ENCODE measurements at regions not wholly inside any gene's neighbourhood (a gene's known extent, or its start where the extent isn't known, plus 50 kb on each side); places are given as distances from the start of the nearest gene placed in this dataset.
A peak's percentile ranks its signal among the peaks of the same experiment; 100 is the strongest.

- ATAC-seq (ENCODE audit: low read depth in 2 of 2) (no peak), DNase-seq (no peak)
- Mint-ChIP-seq H3K27ac (no peak overlapping the region), H3K36me3 (peaks cover 0 to 4% of the 10 kb centered on the region in 2 donors), H3K4me1 (peaks cover 6 to 17% (median 13%) of the 10 kb centered on the region in 3 donors), H3K27me3 (peaks cover 0 to 6% (median 0%) of the 10 kb centered on the region in 3 donors), H3K4me3 (no peak overlapping the region), H3K9me3 (peaks cover 0 to under 1% (median 0%) of the 10 kb centered on the region in 7 donors)
Measured at GRCh38 chr4:15343000-15343399, 84.8 kb upstream of the C1QTNF7 start.

GRCh38 chr4:15343581-15343980 is 84.3 kb upstream of the C1QTNF7 start:
- no peak overlapping the region for H3K27ac Mint-ChIP-seq
- no peaks in the 10 kb centered on the region for H3K9me3 Mint-ChIP-seq
- H3K36me3 Mint-ChIP-seq = peaks cover 0 to 4% of the 10 kb centered on the region in 2 donors

GRCh38 chr4:15344041-15344440 is 83.8 kb upstream of the C1QTNF7 start:
- DNase-seq (no peak), ATAC-seq (ENCODE audit: low read depth in 2 of 2) (no peak)
- Mint-ChIP-seq H3K36me3 (peaks cover 0 to 4% of the 10 kb centered on the region in 2 donors), H3K4me1 (peaks cover 7 to 17% (median 14%) of the 10 kb centered on the region in 3 donors), H3K9me3 (no peaks in the 10 kb centered on the region), H3K27ac (peak overlapping the region in 1 of 6 donors; percentile 13), H3K4me3 (no peak overlapping the region), H3K27me3 (peaks cover 0 to 6% (median 0%) of the 10 kb centered on the region in 3 donors)

More at GRCh38 chr4:15343581-15343980, 84.3 kb upstream of the C1QTNF7 start:
- H3K27me3 Mint-ChIP-seq = peaks cover 0 to 6% (median 0%) of the 10 kb centered on the region in 3 donors
- no peak overlapping the region for H3K4me3 Mint-ChIP-seq
- no peak for ATAC-seq (ENCODE audit: low read depth in 2 of 2)
- H3K4me1 Mint-ChIP-seq = peaks cover 6 to 15% (median 13%) of the 10 kb centered on the region in 3 donors
- no peak for DNase-seq

- peak overlapping the region; percentile 6 to 89 (median 24) for H3K27ac Mint-ChIP-seq
Measured at GRCh38 chr4:15345134-15345533, 82.7 kb upstream of the C1QTNF7 start.

GRCh38 chr4:15348236-15348635 is 79.6 kb upstream of the C1QTNF7 start:
- H3K9me3 Mint-ChIP-seq = no peaks in the 10 kb centered on the region
- DNase-seq = no peak
- H3K27ac Mint-ChIP-seq = peak overlapping the region in 1 of 6 donors; percentile 35
- peaks cover 0 to 4% of the 10 kb centered on the region in 2 donors for H3K36me3 Mint-ChIP-seq
- H3K4me3 Mint-ChIP-seq = no peak overlapping the region
- H3K4me1 Mint-ChIP-seq = peaks cover 19 to 43% (median 22%) of the 10 kb centered on the region in 3 donors
- H3K27me3 Mint-ChIP-seq = no peaks in the 10 kb centered on the region
- ATAC-seq (ENCODE audit: low read depth in 2 of 2) = no peak

More at GRCh38 chr4:15345134-15345533, 82.7 kb upstream of the C1QTNF7 start:
- Mint-ChIP-seq H3K36me3 (peaks cover 0 to 4% of the 10 kb centered on the region in 2 donors), H3K9me3 (no peaks in the 10 kb centered on the region), H3K4me3 (peak overlapping the region in 2 of 8 donors; percentile 5 to 41), H3K4me1 (peaks cover 16 to 28% (median 22%) of the 10 kb centered on the region in 3 donors), H3K27me3 (no peaks in the 10 kb centered on the region)
- DNase-seq (no peak), ATAC-seq (ENCODE audit: low read depth in 2 of 2) (no peak)

GRCh38 chr4:15348695-15349094 is 79.1 kb upstream of the C1QTNF7 start:
- Mint-ChIP-seq H3K4me3 (no peak overlapping the region), H3K27me3 (no peaks in the 10 kb centered on the region), H3K9me3 (no peaks in the 10 kb centered on the region), H3K4me1 (peaks cover 19 to 43% (median 22%) of the 10 kb centered on the region in 3 donors), H3K36me3 (peaks cover 0 to 4% of the 10 kb centered on the region in 2 donors), H3K27ac (peak overlapping the region in 2 of 6 donors; percentile 35 to 40)
- DNase-seq (no peak), ATAC-seq (ENCODE audit: low read depth in 2 of 2) (no peak)

GRCh38 chr4:15349531-15349935 is 78.3 kb upstream of the C1QTNF7 start:
- H3K4me3 Mint-ChIP-seq = peak overlapping the region in 3 of 8 donors; percentile 20 to 68 (median 23)
- no peak for DNase-seq
- H3K4me1 Mint-ChIP-seq = peaks cover 19 to 42% (median 20%) of the 10 kb centered on the region in 3 donors
- H3K36me3 Mint-ChIP-seq = peaks cover 0 to 4% of the 10 kb centered on the region in 2 donors
- peak; percentile 35 to 78 for ATAC-seq (ENCODE audit: low read depth in 2 of 2)
- H3K27ac Mint-ChIP-seq = peak overlapping the region in 5 of 6 donors; percentile 1 to 91 (median 69)
- H3K9me3 Mint-ChIP-seq = no peaks in the 10 kb centered on the region
- H3K27me3 Mint-ChIP-seq = no peaks in the 10 kb centered on the region

DNA sequence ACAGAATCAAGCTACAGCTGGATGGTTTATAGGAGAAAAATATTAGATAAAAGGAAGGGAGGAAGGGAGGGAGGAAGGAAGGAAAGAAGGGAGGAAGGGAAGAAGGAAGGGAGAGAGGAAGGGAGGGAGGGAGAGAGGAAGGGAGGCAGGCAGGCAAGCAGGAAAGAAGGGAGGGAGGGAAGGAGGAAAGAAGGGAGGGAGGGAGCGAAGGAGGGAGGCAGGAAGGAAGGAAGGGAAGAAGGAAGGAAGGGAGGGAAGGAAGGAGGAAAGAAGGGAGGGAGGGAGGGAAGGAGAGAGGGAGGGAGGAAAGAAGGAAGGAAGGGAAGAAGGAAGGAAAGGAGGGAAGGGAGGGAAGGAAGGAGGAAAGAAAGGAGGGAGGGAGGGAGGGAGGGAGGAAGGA is 77.9 kb upstream of the C1QTNF7 start:
- no peaks in the 10 kb centered on the region for H3K27me3 Mint-ChIP-seq
- H3K27ac Mint-ChIP-seq = peak overlapping the region in 5 of 6 donors; percentile 1 to 91 (median 69)
- ATAC-seq (ENCODE audit: low read depth in 2 of 2) = no peak
- H3K4me3 Mint-ChIP-seq = peak overlapping the region in 2 of 8 donors; percentile 23 to 68
- H3K9me3 Mint-ChIP-seq = no peaks in the 10 kb centered on the region
- no peak for DNase-seq
- peaks cover 20 to 40% (median 21%) of the 10 kb centered on the region in 3 donors for H3K4me1 Mint-ChIP-seq
- peaks cover 0 to 4% of the 10 kb centered on the region in 2 donors for H3K36me3 Mint-ChIP-seq

- DNase-seq (no peak), ATAC-seq (ENCODE audit: low read depth in 2 of 2) (no peak)
- Mint-ChIP-seq H3K4me1 (peaks cover 17 to 36% (median 19%) of the 10 kb centered on the region in 3 donors), H3K36me3 (no peaks in the 10 kb centered on the region), H3K27me3 (no peaks in the 10 kb centered on the region), H3K27ac (peak overlapping the region in 1 of 6 donors; percentile 20), H3K4me3 (no peak overlapping the region), H3K9me3 (peaks cover 0 to 8% (median 0%) of the 10 kb centered on the region in 7 donors)
Measured at GRCh38 chr4:15352524-15352923, 75.3 kb upstream of the C1QTNF7 start.

DNA sequence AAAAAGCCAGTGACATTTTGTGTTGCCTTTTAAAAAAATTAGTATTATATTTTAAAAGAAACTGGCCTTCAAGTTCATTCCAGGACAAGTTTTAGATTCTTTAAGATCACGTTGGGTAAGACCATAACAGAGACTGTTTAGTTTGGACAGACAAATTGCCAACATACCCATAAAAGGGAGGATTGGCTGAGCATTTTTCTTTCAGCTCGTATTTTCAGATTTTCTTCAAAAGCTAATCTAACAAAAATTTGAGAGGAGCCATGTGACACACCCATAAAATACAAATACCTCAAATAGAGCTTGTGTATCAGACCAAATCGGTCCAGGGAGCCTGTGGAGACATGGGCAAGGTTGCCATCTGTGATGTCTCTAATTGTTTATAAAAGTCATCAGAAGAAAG is 74.6 kb upstream of the C1QTNF7 start:
- Mint-ChIP-seq H3K4me1 (peaks cover 17 to 36% (median 19%) of the 10 kb centered on the region in 3 donors), H3K36me3 (no peaks in the 10 kb centered on the region), H3K9me3 (peaks cover 0 to 8% (median 0%) of the 10 kb centered on the region in 7 donors), H3K27ac (peak overlapping the region in 1 of 6 donors; percentile 81), H3K4me3 (peak overlapping the region in 1 of 8 donors; percentile 48), H3K27me3 (no peaks in the 10 kb centered on the region)
- no peak for DNase-seq
- no peak for ATAC-seq (ENCODE audit: low read depth in 2 of 2)

DNA sequence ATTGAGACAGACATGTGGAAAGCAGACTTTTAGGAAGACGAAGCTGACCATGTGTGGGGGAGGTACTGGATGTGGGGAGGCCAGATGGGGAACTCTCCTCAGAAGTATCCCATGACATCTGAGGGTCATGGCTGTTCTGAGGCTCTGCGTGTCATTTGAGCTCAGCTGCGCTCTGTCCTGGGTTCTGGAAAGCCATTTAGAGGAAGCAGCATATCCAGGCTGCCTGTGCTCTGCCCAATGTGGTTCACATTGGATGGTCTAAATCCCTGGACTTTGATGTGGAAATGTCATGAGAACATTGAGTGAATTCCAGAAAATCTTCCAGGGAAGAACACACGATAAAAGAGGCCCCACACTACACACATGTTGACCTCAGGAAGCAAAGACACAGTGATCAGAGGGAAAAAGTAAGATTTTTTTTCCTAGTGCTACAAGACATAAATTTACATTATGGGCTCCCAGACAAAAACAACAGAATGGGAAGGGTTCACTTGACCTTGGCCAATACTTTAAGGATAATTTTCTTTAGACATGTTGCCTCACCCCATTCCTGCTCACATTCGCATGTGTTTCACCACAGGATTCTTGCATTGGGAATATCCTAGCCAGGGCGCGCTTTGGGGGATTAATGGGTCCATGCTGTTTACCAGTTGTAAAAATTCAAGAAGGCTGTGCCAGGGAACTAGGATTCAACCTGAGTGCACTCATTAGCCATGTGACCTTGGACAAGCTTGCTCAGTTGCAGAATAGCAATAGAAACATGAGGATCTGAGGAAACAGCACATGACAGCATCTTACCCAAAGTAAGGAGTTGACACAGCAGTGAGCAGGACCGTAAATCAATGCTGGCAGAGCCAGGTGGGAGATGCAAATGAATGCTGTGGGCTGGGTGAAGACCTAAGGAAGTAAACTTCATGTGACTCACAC is 73.2 kb upstream of the C1QTNF7 start:
- peaks cover 10 to 28% (median 12%) of the 10 kb centered on the region in 3 donors for H3K4me1 Mint-ChIP-seq
- peaks cover 0 to 8% (median 0%) of the 10 kb centered on the region in 7 donors for H3K9me3 Mint-ChIP-seq
- peak overlapping the region in 2 of 8 donors; percentile 18 to 69 for H3K4me3 Mint-ChIP-seq
- ATAC-seq (ENCODE audit: low read depth in 2 of 2) (peak; percentile 53 to 80), DNase-seq (peak; percentile 20)
- no peaks in the 10 kb centered on the region for H3K27me3 Mint-ChIP-seq
- no peaks in the 10 kb centered on the region for H3K36me3 Mint-ChIP-seq
- peak overlapping the region in 1 of 6 donors; percentile 29 for H3K27ac Mint-ChIP-seq

GRCh38 chr4:15361529-15361928 is 66.3 kb upstream of the C1QTNF7 start:
- H3K36me3 Mint-ChIP-seq = no peaks in the 10 kb centered on the region
- no peaks in the 10 kb centered on the region for H3K27me3 Mint-ChIP-seq
- no peak overlapping the region for H3K4me3 Mint-ChIP-seq
- DNase-seq (no peak), ATAC-seq (ENCODE audit: low read depth in 2 of 2) (no peak)
- no peak overlapping the region for H3K27ac Mint-ChIP-seq
- peaks cover 0 to 3% (median 0%) of the 10 kb centered on the region in 7 donors for H3K9me3 Mint-ChIP-seq
- peaks cover 4 to 14% (median 6%) of the 10 kb centered on the region in 3 donors for H3K4me1 Mint-ChIP-seq

GRCh38 chr4:15362541-15362940 is 65.3 kb upstream of the C1QTNF7 start:
- Mint-ChIP-seq H3K36me3 (no peaks in the 10 kb centered on the region), H3K27ac (peak overlapping the region in 1 of 6 donors; percentile 28), H3K4me3 (no peak overlapping the region), H3K27me3 (no peaks in the 10 kb centered on the region), H3K9me3 (no peaks in the 10 kb centered on the region), H3K4me1 (peaks cover 4 to 19% (median 9%) of the 10 kb centered on the region in 3 donors)
- DNase-seq (no peak), ATAC-seq (ENCODE audit: low read depth in 2 of 2) (no peak)
